Fibroblast of the aortic adventitia (primary cell): ENCODE measurements at regions not wholly inside any gene's neighbourhood (a gene's known extent, or its start where the extent isn't known, plus 50 kb on each side); places are given as distances from the start of the nearest gene placed in this dataset.
"Not testable (repeated sequence)": the region's sequence is repeated elsewhere in the genome, so short reads cannot be mapped to it uniquely, and the experiment has no call there.

Experiments
- DNase-seq: peaks from one replicate; pipeline ENCODE4 v3.0.0-alpha.2; 2010; ENCODE audit warnings: low read depth
- H3K4me3 ChIP-seq: 2 replicates; pipeline ENCODE4 v1.5.1; 2011; ENCODE audit warnings: low read depth, mild to moderate bottlenecking, control low read depth, low read length, moderate library complexity
- CTCF ChIP-seq: IDR thresholded peaks from 2 replicates; pipeline ENCODE4 v1.5.1; 2011; ENCODE audit warnings: mild to moderate bottlenecking, low read length, control low read depth, inconsistent platforms; ENCODE audit not compliant: insufficient read depth

- no peak for DNase-seq
- no peak for TF ChIP-seq CTCF
- H3K4me3 ChIP-seq: no peak overlapping the region
Measured at GRCh38 chr16:13359835-13360234, 458.4 kb downstream of the SHISA9 start.

DNA sequence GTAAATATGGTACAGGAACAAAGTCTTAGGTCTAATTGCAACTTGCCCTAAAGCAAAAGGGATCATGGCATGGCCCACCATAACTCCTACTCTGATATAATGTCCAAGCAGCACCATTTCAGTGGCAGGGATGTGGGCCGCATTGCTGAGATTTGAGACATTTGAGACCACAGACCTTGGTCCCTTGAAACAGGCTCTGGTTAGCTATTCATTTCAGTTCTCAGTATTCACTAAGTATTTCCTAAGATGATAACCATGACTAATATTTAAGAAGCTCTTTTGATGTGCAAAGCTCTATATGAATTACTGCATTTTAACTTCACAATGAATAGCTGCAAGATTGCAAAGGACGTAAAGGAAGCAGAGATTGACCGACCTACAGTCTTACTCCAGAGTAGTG, 471.0 kb downstream of the SHISA9 start:
- no peak for DNase-seq
- H3K4me3 ChIP-seq: no peak overlapping the region
- TF ChIP-seq CTCF: no peak

DNA sequence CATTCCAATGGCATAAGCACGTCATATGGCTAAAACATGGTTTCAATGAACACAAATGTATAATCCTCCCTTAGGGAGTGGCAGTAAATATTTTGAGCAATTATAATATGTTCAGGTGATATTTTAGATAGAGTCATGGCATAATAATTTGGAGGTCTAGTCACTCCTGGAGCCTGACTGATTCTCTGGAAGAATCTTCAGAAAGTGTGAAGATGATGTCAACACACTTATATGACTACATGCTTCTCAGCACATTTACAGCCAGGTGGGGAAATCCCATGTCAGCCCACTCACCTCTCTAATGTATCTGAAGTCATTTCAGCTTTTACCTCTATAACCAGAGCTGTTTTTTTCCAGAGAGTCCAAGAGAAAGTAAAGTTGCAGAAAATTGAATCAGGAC, 474.8 kb downstream of the SHISA9 start:
- DNase-seq: no peak
- TF ChIP-seq CTCF: no peak
- H3K4me3 ChIP-seq: no peak overlapping the region

GRCh38 chr16:13377143-13377542, 475.7 kb downstream of the SHISA9 start:
- no peak for DNase-seq
- no peak for TF ChIP-seq CTCF
- no peak overlapping the region for H3K4me3 ChIP-seq

DNA sequence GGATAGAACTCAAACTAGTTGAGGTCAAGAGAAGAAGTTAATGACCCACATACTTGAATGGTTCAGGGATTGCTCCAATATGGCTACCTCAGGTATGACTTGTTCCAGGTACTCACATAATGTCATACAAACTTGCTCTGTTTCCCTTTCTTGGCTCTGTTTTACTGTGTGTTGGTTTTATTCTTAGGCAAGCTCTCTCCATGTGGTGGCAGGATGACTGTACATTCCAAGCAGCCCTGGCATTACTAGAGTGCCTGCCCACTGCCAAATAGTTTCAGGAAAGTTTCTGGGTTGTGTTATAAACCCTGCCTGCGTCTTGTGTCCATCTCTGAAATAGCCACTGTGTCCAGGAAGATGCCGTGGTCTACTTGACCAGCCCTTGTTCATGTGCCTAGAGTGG, 476.8 kb downstream of the SHISA9 start:
- no peak overlapping the region for H3K4me3 ChIP-seq
- no peak for TF ChIP-seq CTCF
- no peak for DNase-seq

GRCh38 chr16:13379266-13379665, 477.9 kb downstream of the SHISA9 start:
- TF ChIP-seq CTCF: no peak
- no peak overlapping the region for H3K4me3 ChIP-seq
- DNase-seq: no peak

- not testable (repeated sequence) for DNase-seq
Measured at GRCh38 chr16:13385156-13386040, 484.0 kb downstream of the SHISA9 start.

More at GRCh38 chr16:13385156-13386040, 484.0 kb downstream of the SHISA9 start:
- not testable (repeated sequence) for H3K4me3 ChIP-seq
